Activated T-helper 17 cell treated with anti-CD3 and anti-CD28 coated beads, Interleukin-2, amount 50 U/mL, for 72 hours (primary cell): ENCODE measurements at regions not wholly inside any gene's neighbourhood (a gene's known extent, or its start where the extent isn't known, plus 50 kb on each side); places are given as distances from the start of the nearest gene placed in this dataset.

Experiments used
- ATAC-seq: fragments of 150-1000 bp; cut with Tn5 transposase; replicated peaks from 2 replicates; pipeline ENCODE4 v1.10.0; 2021; ENCODE audit warnings: mild to moderate bottlenecking, moderate library complexity
- H3K27ac Mint-ChIP-seq: one replicate; pipeline ENCODE4 v1.8.0; 2022; ENCODE audit warnings: mixed read lengths
- H3K27me3 Mint-ChIP-seq: one replicate; pipeline ENCODE4 v1.8.0; 2022; ENCODE audit warnings: mixed read lengths
- H3K36me3 Mint-ChIP-seq: one replicate; pipeline ENCODE4 v1.8.0; 2022; ENCODE audit warnings: low read depth, mild to moderate bottlenecking, mixed read lengths
- H3K4me1 Mint-ChIP-seq: one replicate; pipeline ENCODE4 v1.8.0; 2022; ENCODE audit warnings: mixed read lengths
- H3K4me3 Mint-ChIP-seq: one replicate; pipeline ENCODE4 v1.8.0; 2022; ENCODE audit warnings: mild to moderate bottlenecking, mixed read lengths
- H3K9me3 Mint-ChIP-seq: one replicate; pipeline ENCODE4 v1.8.0; 2022; ENCODE audit warnings: mixed read lengths

- Mint-ChIP-seq H3K9me3 (no peaks in the 10 kb centered on the region), H3K27ac (no peak overlapping the region), H3K27me3 (peaks cover 6% of the 10 kb centered on the region), H3K4me1 (no peaks in the 10 kb centered on the region), H3K36me3 (no peaks in the 10 kb centered on the region), H3K4me3 (no peak overlapping the region)
- no peak for ATAC-seq
Observed at GRCh38 chr11:15660496-15660895, 545.8 kb downstream of the INSC start.

GRCh38 chr11:15662285-15662684, 547.6 kb downstream of the INSC start:
- Mint-ChIP-seq H3K4me3 (no peak overlapping the region), H3K27ac (no peak overlapping the region), H3K27me3 (peaks cover 10% of the 10 kb centered on the region), H3K9me3 (peaks cover 3% of the 10 kb centered on the region), H3K36me3 (no peaks in the 10 kb centered on the region), H3K4me1 (no peaks in the 10 kb centered on the region)
- no peak for ATAC-seq

GRCh38 chr11:15663777-15664218, 549.1 kb downstream of the INSC start:
- peaks cover 3% of the 10 kb centered on the region for H3K9me3 Mint-ChIP-seq
- H3K4me1 Mint-ChIP-seq: no peaks in the 10 kb centered on the region
- ATAC-seq: no peak
- peaks cover 14% of the 10 kb centered on the region for H3K27me3 Mint-ChIP-seq
- H3K4me3 Mint-ChIP-seq: no peak overlapping the region
- no peaks in the 10 kb centered on the region for H3K36me3 Mint-ChIP-seq
- H3K27ac Mint-ChIP-seq: no peak overlapping the region

- ATAC-seq: no peak
- no peaks in the 10 kb centered on the region for H3K36me3 Mint-ChIP-seq
Observed at GRCh38 chr11:15665368-15665871, 550.7 kb downstream of the INSC start.

GRCh38 chr11:15667127-15667725, 552.5 kb downstream of the INSC start:
- no peak for ATAC-seq
- H3K4me3 Mint-ChIP-seq: no peak overlapping the region
- peaks cover 3% of the 10 kb centered on the region for H3K9me3 Mint-ChIP-seq
- H3K4me1 Mint-ChIP-seq: no peaks in the 10 kb centered on the region
- H3K27me3 Mint-ChIP-seq: peaks cover 21% of the 10 kb centered on the region
- no peaks in the 10 kb centered on the region for H3K36me3 Mint-ChIP-seq
- no peak overlapping the region for H3K27ac Mint-ChIP-seq

More at GRCh38 chr11:15665368-15665871, 550.7 kb downstream of the INSC start:
- peaks cover 3% of the 10 kb centered on the region for H3K9me3 Mint-ChIP-seq
- no peaks in the 10 kb centered on the region for H3K4me1 Mint-ChIP-seq
- no peak overlapping the region for H3K27ac Mint-ChIP-seq
- H3K4me3 Mint-ChIP-seq: no peak overlapping the region
- peaks cover 21% of the 10 kb centered on the region for H3K27me3 Mint-ChIP-seq

- H3K9me3 Mint-ChIP-seq: peaks cover 3% of the 10 kb centered on the region
- H3K4me3 Mint-ChIP-seq: no peak overlapping the region
- no peak overlapping the region for H3K27ac Mint-ChIP-seq
- H3K36me3 Mint-ChIP-seq: no peaks in the 10 kb centered on the region
- no peaks in the 10 kb centered on the region for H3K4me1 Mint-ChIP-seq
- H3K27me3 Mint-ChIP-seq: peaks cover 24% of the 10 kb centered on the region
- no peak for ATAC-seq
Observed at GRCh38 chr11:15668718-15669117, 554.0 kb downstream of the INSC start.

GRCh38 chr11:15670520-15671070, 555.9 kb downstream of the INSC start:
- no peak for ATAC-seq
- Mint-ChIP-seq H3K36me3 (no peaks in the 10 kb centered on the region), H3K27me3 (peaks cover 20% of the 10 kb centered on the region), H3K27ac (no peak overlapping the region), H3K9me3 (peaks cover 3% of the 10 kb centered on the region), H3K4me1 (no peaks in the 10 kb centered on the region), H3K4me3 (no peak overlapping the region)

- no peak overlapping the region for H3K4me3 Mint-ChIP-seq
- peaks cover 17% of the 10 kb centered on the region for H3K27me3 Mint-ChIP-seq
- no peak overlapping the region for H3K27ac Mint-ChIP-seq
- H3K4me1 Mint-ChIP-seq: no peaks in the 10 kb centered on the region
- H3K9me3 Mint-ChIP-seq: no peaks in the 10 kb centered on the region
- no peaks in the 10 kb centered on the region for H3K36me3 Mint-ChIP-seq
- no peak for ATAC-seq
Observed at GRCh38 chr11:15671216-15671615, 556.5 kb downstream of the INSC start.

GRCh38 chr11:15672825-15673224, 558.1 kb downstream of the INSC start:
- Mint-ChIP-seq H3K4me1 (no peaks in the 10 kb centered on the region), H3K27me3 (peaks cover 17% of the 10 kb centered on the region), H3K36me3 (no peaks in the 10 kb centered on the region), H3K9me3 (peaks cover 10% of the 10 kb centered on the region), H3K27ac (no peak overlapping the region), H3K4me3 (no peak overlapping the region)
- no peak for ATAC-seq

GRCh38 chr11:15673408-15673831, 558.7 kb downstream of the INSC start:
- Mint-ChIP-seq H3K36me3 (no peaks in the 10 kb centered on the region), H3K27ac (no peak overlapping the region), H3K4me3 (no peak overlapping the region), H3K9me3 (peaks cover 10% of the 10 kb centered on the region), H3K4me1 (no peaks in the 10 kb centered on the region), H3K27me3 (peaks cover 17% of the 10 kb centered on the region)
- no peak for ATAC-seq

- H3K36me3 Mint-ChIP-seq: no peaks in the 10 kb centered on the region
- no peak for ATAC-seq
- H3K4me1 Mint-ChIP-seq: no peaks in the 10 kb centered on the region
- H3K4me3 Mint-ChIP-seq: no peak overlapping the region
- H3K9me3 Mint-ChIP-seq: peaks cover 13% of the 10 kb centered on the region
- H3K27ac Mint-ChIP-seq: no peak overlapping the region
- H3K27me3 Mint-ChIP-seq: peaks cover 12% of the 10 kb centered on the region
Observed at GRCh38 chr11:15674756-15675155, 560.0 kb downstream of the INSC start.

- Mint-ChIP-seq H3K4me3 (no peak overlapping the region), H3K36me3 (no peaks in the 10 kb centered on the region), H3K9me3 (peaks cover 13% of the 10 kb centered on the region), H3K4me1 (no peaks in the 10 kb centered on the region), H3K27me3 (peaks cover 5% of the 10 kb centered on the region), H3K27ac (no peak overlapping the region)
- no peak for ATAC-seq
Observed at GRCh38 chr11:15675683-15676082, 561.0 kb downstream of the INSC start.

GRCh38 chr11:15677181-15677580, 562.5 kb downstream of the INSC start:
- no peak overlapping the region for H3K4me3 Mint-ChIP-seq
- H3K36me3 Mint-ChIP-seq: no peaks in the 10 kb centered on the region
- peaks cover 4% of the 10 kb centered on the region for H3K27me3 Mint-ChIP-seq
- peaks cover 13% of the 10 kb centered on the region for H3K9me3 Mint-ChIP-seq
- ATAC-seq: no peak
- no peaks in the 10 kb centered on the region for H3K4me1 Mint-ChIP-seq
- no peak overlapping the region for H3K27ac Mint-ChIP-seq

- peaks cover 3% of the 10 kb centered on the region for H3K9me3 Mint-ChIP-seq
- no peak for ATAC-seq
- H3K4me3 Mint-ChIP-seq: no peak overlapping the region
- no peaks in the 10 kb centered on the region for H3K4me1 Mint-ChIP-seq
- no peak overlapping the region for H3K27ac Mint-ChIP-seq
- no peaks in the 10 kb centered on the region for H3K36me3 Mint-ChIP-seq
- no peaks in the 10 kb centered on the region for H3K27me3 Mint-ChIP-seq
Observed at GRCh38 chr11:15683528-15683927, 568.8 kb downstream of the INSC start.

- Mint-ChIP-seq H3K9me3 (no peaks in the 10 kb centered on the region), H3K4me3 (no peak overlapping the region), H3K36me3 (no peaks in the 10 kb centered on the region), H3K27ac (no peak overlapping the region), H3K4me1 (no peaks in the 10 kb centered on the region), H3K27me3 (peaks cover 6% of the 10 kb centered on the region)
- no peak for ATAC-seq
Observed at GRCh38 chr11:15685306-15685705, 570.6 kb downstream of the INSC start.
